GM12891 (cell line): ENCODE measurements at regions not wholly inside any gene's neighbourhood (a gene's known extent, or its start where the extent isn't known, plus 50 kb on each side); places are given as distances from the start of the nearest gene placed in this dataset.

Experiments used
- PAX5 ChIP-seq: IDR thresholded peaks from 2 replicates; pipeline ENCODE4 v1.6.1; 2011; ENCODE audit warnings: low read length, moderate library complexity, mild to moderate bottlenecking; ENCODE audit not compliant: insufficient read depth, severe bottlenecking
- POLR2A ChIP-seq: IDR thresholded peaks from 2 replicates; pipeline ENCODE4 v1.6.1; 2011; ENCODE audit warnings: low read depth, low read length, control low read depth
- POLR2AphosphoS5 ChIP-seq: IDR thresholded peaks from 2 replicates; pipeline ENCODE4 v1.6.1; 2011; ENCODE audit warnings: low read depth, low read length, control low read depth
- POU2F2 ChIP-seq: IDR thresholded peaks from 2 replicates; pipeline ENCODE4 v1.6.1; 2011; ENCODE audit warnings: low read depth, mild to moderate bottlenecking, control low read depth, low read length, moderate library complexity
- SPI1 ChIP-seq: IDR thresholded peaks from 2 replicates; pipeline ENCODE4 v1.6.1; 2011; ENCODE audit warnings: low read depth, low read length, control low read depth
- TAF1 ChIP-seq: IDR thresholded peaks from 2 replicates; pipeline ENCODE4 v1.6.1; 2011; ENCODE audit warnings: low read depth, low read length, control low read depth

- TF ChIP-seq POLR2A = no peak
- TF ChIP-seq TAF1 = no peak
- TF ChIP-seq POLR2AphosphoS5 = no peak
- no peak for TF ChIP-seq SPI1
- TF ChIP-seq POU2F2 = no peak
- TF ChIP-seq PAX5 = no peak
These were observed 299.2 kb upstream of the POU1F1 start for GRCh38 chr3:87575550-87575949.
